Left forelimb (tissue), 1 donor: ENCODE measurements at regions not wholly inside any gene's neighbourhood (a gene's known extent, or its start where the extent isn't known, plus 50 kb on each side); places are given as distances from the start of the nearest gene placed in this dataset.

Experiments used
- DNase-seq: peaks from one replicate; pipeline ENCODE4 v3.0.0-alpha.2; 2018; ENCODE audit warnings: low spot score

DNA sequence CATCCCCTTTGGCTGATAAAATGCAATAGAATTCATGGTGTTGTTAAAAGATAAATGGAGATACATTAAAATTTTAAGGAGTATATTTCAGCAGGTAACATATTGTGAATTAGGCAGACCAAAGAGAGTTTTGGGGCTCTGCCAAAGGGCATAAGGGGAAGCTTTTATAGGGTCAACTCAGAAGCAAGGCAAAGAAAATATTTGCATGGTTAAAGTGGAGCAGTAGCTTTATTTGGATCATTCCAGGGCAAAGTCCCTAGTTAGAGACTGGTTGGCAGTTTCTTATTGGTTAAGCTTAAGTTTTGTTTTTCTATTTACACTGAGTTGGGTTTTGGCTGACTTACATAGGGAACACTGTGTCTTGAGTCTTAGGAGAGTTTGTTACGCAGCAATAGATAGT, 75.1 kb upstream of the CA10 start:
- no peak for DNase-seq

- DNase-seq = no peak
These were observed 74.7 kb upstream of the CA10 start for GRCh38 chr17:52233176-52233575.

GRCh38 chr17:52228823-52229222, 70.3 kb upstream of the CA10 start:
- DNase-seq = no peak

DNA sequence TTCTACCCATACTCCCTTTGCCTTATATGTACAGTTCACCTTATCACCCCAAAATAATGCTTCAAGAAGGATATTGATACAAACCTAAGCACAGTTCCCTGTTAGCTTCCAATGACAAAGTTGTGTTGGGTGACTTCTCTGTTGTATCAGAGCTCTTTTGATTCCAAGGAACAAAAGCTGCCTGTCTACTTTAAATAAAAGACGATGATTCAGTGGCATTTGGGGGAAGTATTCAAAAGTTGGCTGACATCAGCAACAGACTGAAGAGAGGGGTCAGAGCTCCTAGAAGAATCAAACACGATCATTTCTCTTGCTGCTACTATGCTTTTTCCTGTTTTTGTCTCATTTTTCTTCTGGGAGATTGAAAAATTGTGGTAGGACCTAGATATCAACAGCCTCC, 69.4 kb upstream of the CA10 start:
- DNase-seq = no peak

GRCh38 chr17:52213451-52213850, 54.9 kb upstream of the CA10 start:
- no peak for DNase-seq

DNA sequence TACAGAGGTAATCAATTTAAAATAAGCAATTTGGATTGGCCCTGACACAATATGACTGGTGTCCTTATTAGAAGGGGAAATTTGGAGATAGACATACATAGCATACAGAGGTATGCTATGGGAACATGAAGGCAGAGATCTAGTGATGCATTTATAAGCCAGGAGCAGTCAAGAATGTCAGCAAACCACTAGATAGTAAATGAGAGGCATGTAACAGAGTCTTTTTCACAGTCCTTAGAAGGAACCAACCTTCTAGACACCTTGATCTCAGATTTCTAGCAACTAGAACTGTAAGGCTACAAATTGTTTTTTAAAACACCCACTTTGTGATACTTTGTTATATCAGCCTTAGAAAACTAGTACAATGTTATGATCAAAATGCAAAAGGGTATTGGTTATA, 54.3 kb upstream of the CA10 start:
- DNase-seq = no peak

- DNase-seq = no peak
These were observed 51.0 kb upstream of the CA10 start for GRCh38 chr17:52209507-52209906.
